ENCODE measurements at regions not wholly inside any gene's neighbourhood (a gene's known extent, or its start where the extent isn't known, plus 50 kb on each side); places are given as distances from the start of the nearest gene placed in this dataset.

GRCh38 chr5:6907320-6907918 is 194.2 kb downstream of the TENT4A start:
- no peak overlapping the region for H3K27ac Mint-ChIP-seq
- intact Hi-C loops (cut with DNase I, micrococcal nuclease) = no loop called here
- no peaks in the 10 kb centered on the region for H3K9me3 Mint-ChIP-seq (ENCODE audit: low read depth)
- no peaks in the 10 kb centered on the region for H3K36me3 Mint-ChIP-seq (ENCODE audit: low read depth)
- H3K27me3 Mint-ChIP-seq = peaks cover 8% of the 10 kb centered on the region
- no peak overlapping the region for H3K4me3 Mint-ChIP-seq
- ChIA-PET POLR2A (no interaction called here), CTCF (interaction anchor here (0.5 to 0.7 kb wide), 2 partner anchors 248 to 363 kb away, joined by 3 to 5 read pairs; no protein-coding TSS in a partner anchor)
- peak; percentile 11 for DNase-seq
- no peaks in the 10 kb centered on the region for H3K4me1 Mint-ChIP-seq
- ATAC-seq = peak; percentile 63

DNA sequence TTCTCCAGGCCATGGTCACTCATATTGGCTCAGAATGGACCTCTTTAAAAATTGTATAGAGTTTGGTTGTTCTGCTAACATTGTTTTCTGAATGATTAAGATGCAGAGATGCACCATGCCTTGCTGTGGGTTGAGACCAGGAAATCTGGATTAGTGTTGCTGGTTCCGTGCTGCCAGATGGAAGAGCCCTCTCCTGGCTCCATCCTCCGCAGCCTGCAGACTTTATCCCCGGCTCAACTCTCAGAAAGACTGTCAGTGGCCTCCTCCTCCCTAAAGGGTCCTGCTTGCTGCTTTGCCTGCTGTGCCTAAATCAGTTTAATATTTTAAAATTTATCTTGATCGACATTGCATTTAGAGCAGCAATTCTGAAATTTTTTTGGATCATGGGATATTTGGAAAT is 196.7 kb downstream of the TENT4A start:
- ChIA-PET POLR2A (no interaction called here), CTCF (no interaction called here)
- H3K4me1 Mint-ChIP-seq = no peaks in the 10 kb centered on the region
- no peak overlapping the region for H3K4me3 Mint-ChIP-seq
- peaks cover 10% of the 10 kb centered on the region for H3K27me3 Mint-ChIP-seq
- no peaks in the 10 kb centered on the region for H3K9me3 Mint-ChIP-seq (ENCODE audit: low read depth)
- ATAC-seq (no peak), DNase-seq (no peak)
- H3K36me3 Mint-ChIP-seq (ENCODE audit: low read depth) = no peaks in the 10 kb centered on the region
- intact Hi-C loops (cut with DNase I, micrococcal nuclease) = no loop called here
- H3K27ac Mint-ChIP-seq = no peak overlapping the region

DNA sequence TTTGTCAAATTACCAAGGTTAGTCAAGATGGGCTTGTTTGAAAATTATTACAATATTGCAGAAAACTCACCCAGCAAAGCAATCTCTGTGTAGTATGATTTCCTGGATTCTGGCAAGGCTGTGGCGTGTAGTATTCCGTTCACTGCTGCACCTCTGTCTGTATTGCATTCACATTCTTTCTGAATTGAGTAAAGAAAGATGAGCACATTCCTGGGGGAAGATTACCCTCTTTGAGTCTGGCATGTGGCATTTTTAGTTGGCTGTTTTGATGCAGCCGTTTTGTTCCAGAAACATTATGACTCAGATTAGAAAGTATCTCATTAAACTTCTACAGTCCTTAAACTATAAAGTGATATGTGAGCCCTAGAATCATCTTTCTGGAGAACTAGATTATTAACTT is 197.7 kb downstream of the TENT4A start:
- Mint-ChIP-seq H3K27ac (no peak overlapping the region), H3K27me3 (peaks cover 12% of the 10 kb centered on the region), H3K36me3 (ENCODE audit: low read depth) (no peaks in the 10 kb centered on the region), H3K4me3 (no peak overlapping the region), H3K9me3 (ENCODE audit: low read depth) (no peaks in the 10 kb centered on the region), H3K4me1 (no peaks in the 10 kb centered on the region)
- ChIA-PET CTCF (no interaction called here), POLR2A (no interaction called here)
- ATAC-seq (no peak), DNase-seq (no peak)
- intact Hi-C loops (cut with DNase I, micrococcal nuclease) = no loop called here

DNA sequence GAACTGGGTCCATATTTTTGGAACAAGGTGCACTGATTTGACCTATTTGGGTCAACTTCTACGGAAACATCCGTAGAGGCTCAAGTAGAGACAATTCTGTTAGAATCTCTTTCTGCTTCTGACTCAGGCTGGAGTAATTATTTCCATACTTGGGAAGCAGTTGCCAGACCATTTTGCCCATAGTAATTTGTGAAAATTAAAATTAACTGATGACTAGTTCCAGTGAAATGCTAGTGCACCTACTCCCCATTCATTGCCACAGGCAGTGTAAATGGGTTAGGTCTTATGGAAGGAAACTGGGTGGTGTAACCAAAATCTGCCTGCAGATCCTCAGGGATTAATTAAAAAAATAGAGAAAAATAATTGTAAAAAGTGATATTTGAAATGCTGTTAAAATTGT is 201.1 kb downstream of the TENT4A start:
- Mint-ChIP-seq H3K4me1 (no peaks in the 10 kb centered on the region), H3K27ac (no peak overlapping the region), H3K9me3 (ENCODE audit: low read depth) (peaks cover 3% of the 10 kb centered on the region), H3K4me3 (no peak overlapping the region), H3K27me3 (peaks cover 12% of the 10 kb centered on the region), H3K36me3 (ENCODE audit: low read depth) (no peaks in the 10 kb centered on the region)
- DNase-seq (no peak), ATAC-seq (no peak)
- intact Hi-C loops (cut with DNase I, micrococcal nuclease) = no loop called here
- POLR2A ChIA-PET = no interaction called here
- CTCF ChIA-PET = no interaction called here

- no peak for ATAC-seq
- CTCF ChIA-PET = no interaction called here
- H3K4me1 Mint-ChIP-seq = no peaks in the 10 kb centered on the region
These were observed 202.3 kb downstream of the TENT4A start for GRCh38 chr5:6915574-6915973.

DNA sequence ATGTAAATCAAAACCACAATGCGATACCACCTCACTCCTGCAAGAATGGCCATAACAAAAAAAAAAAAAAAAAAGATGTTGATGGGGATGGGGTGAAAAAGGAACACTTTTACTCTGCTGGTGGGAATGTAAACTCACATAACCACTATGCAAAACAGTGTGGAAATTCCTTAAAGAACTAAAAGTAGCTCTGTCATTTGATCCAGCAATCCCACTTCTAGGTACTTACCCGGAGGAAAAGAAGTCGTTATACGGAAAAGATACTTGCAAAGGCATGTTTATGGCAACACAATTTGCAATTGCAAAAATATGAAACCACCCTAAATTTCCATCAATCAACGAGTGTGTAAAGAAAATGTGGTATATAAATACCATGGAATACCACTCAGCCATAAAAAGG is 205.0 kb downstream of the TENT4A start:
- DNase-seq (no peak), ATAC-seq (no peak)
- Mint-ChIP-seq H3K27me3 (peaks cover 8% of the 10 kb centered on the region), H3K4me1 (no peaks in the 10 kb centered on the region), H3K4me3 (no peak overlapping the region), H3K36me3 (ENCODE audit: low read depth) (no peaks in the 10 kb centered on the region), H3K9me3 (ENCODE audit: low read depth) (peaks cover 3% of the 10 kb centered on the region), H3K27ac (no peak overlapping the region)
- ChIA-PET CTCF (interaction anchor here (0.7 kb wide), 1 partner anchor 277 kb away, joined by 3 read pairs; no protein-coding TSS in a partner anchor), POLR2A (no interaction called here)
- intact Hi-C loops (cut with DNase I, micrococcal nuclease) = no loop called here

More at GRCh38 chr5:6915574-6915973, 202.3 kb downstream of the TENT4A start:
- DNase-seq = no peak
- no peak overlapping the region for H3K27ac Mint-ChIP-seq
- intact Hi-C loops (cut with DNase I, micrococcal nuclease) = no loop called here
- peaks cover 12% of the 10 kb centered on the region for H3K27me3 Mint-ChIP-seq
- peaks cover 3% of the 10 kb centered on the region for H3K9me3 Mint-ChIP-seq (ENCODE audit: low read depth)
- POLR2A ChIA-PET = no interaction called here
- no peaks in the 10 kb centered on the region for H3K36me3 Mint-ChIP-seq (ENCODE audit: low read depth)
- H3K4me3 Mint-ChIP-seq = no peak overlapping the region

GRCh38 chr5:6920628-6921256 is 207.5 kb downstream of the TENT4A start:
- Mint-ChIP-seq H3K4me1 (no peaks in the 10 kb centered on the region), H3K27ac (no peak overlapping the region), H3K9me3 (ENCODE audit: low read depth) (peaks cover 3% of the 10 kb centered on the region), H3K27me3 (peaks cover 5% of the 10 kb centered on the region), H3K4me3 (no peak overlapping the region), H3K36me3 (ENCODE audit: low read depth) (no peaks in the 10 kb centered on the region)
- ChIA-PET POLR2A (no interaction called here), CTCF (interaction anchor here (0.6 to 1.5 kb wide), 2 partner anchors 15 to 100 kb away, joined by 3 to 4 read pairs; no protein-coding TSS in a partner anchor)
- intact Hi-C loops (cut with DNase I, micrococcal nuclease) = no loop called here
- ATAC-seq (no peak), DNase-seq (no peak)

DNA sequence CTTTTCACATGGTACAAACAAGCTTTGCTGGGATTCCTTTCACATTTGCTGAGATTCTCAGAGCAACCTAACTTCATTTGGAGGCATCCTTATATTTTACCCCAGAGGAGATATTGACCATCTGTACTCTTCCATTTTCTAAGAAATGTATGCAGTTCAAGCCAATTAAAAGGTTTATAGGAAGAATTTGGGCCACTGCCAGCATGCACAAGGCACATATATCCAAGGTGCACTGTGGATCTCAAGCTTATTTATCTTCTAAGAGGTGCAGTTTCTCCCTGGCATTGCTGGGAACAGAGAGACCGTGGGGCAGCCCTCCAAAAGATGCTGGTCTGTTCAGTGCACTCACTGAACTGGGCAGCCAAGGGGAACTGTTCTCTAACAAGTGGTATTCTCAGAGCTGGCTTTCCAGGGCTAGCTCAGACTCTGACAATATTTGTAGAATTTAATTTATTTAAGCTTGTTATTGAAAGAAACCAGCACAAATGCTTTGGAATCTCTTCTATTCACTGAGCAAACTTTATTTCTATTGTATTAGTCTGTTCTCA is 213.3 kb downstream of the TENT4A start:
- Mint-ChIP-seq H3K27me3 (no peaks in the 10 kb centered on the region), H3K9me3 (ENCODE audit: low read depth) (no peaks in the 10 kb centered on the region), H3K27ac (no peak overlapping the region), H3K4me1 (no peaks in the 10 kb centered on the region), H3K36me3 (ENCODE audit: low read depth) (no peaks in the 10 kb centered on the region), H3K4me3 (no peak overlapping the region)
- DNase-seq (no peak), ATAC-seq (no peak)
- intact Hi-C loops (cut with DNase I, micrococcal nuclease) = no loop called here
- CTCF ChIA-PET = interaction anchor here (0.6 kb wide), 1 partner anchor 62 kb away, joined by 3 read pairs; no protein-coding TSS in a partner anchor
- POLR2A ChIA-PET = no interaction called here

DNA sequence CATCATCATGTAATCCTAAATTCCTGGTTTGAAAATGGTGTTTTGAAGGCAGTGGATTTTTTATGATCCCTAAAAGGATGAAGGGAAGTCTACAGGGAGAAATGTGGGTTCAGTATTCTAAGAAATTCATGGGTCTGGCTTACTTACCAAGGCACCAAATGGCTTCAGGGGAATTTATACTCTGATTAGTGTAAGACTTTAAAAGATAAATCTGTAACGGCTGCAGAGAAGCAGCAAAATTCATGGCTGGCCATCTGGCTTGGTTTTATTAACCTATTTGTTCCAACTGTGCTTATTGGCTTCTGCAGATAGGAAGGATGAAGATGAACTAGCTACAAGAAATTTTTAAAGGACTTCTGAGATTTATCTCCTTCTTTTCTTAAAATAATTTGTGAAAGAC is 222.8 kb downstream of the TENT4A start:
- ATAC-seq = no peak
- CTCF ChIA-PET = no interaction called here
- H3K27ac Mint-ChIP-seq = no peak overlapping the region

GRCh38 chr5:6937677-6938076 is 224.4 kb downstream of the TENT4A start:
- POLR2A ChIA-PET = no interaction called here
- Mint-ChIP-seq H3K4me1 (no peaks in the 10 kb centered on the region), H3K27ac (no peak overlapping the region), H3K9me3 (ENCODE audit: low read depth) (no peaks in the 10 kb centered on the region), H3K27me3 (peaks cover 30% of the 10 kb centered on the region), H3K36me3 (ENCODE audit: low read depth) (no peaks in the 10 kb centered on the region), H3K4me3 (no peak overlapping the region)
- DNase-seq = no peak
- no peak for ATAC-seq
- CTCF ChIA-PET = no interaction called here
- intact Hi-C loops (cut with DNase I, micrococcal nuclease) = no loop called here

More for the DNA sequence above, 222.8 kb downstream of the TENT4A start:
- Mint-ChIP-seq H3K4me1 (no peaks in the 10 kb centered on the region), H3K4me3 (no peak overlapping the region), H3K27me3 (peaks cover 30% of the 10 kb centered on the region), H3K9me3 (ENCODE audit: low read depth) (no peaks in the 10 kb centered on the region), H3K36me3 (ENCODE audit: low read depth) (no peaks in the 10 kb centered on the region)
- intact Hi-C loops (cut with DNase I, micrococcal nuclease) = no loop called here
- no peak for DNase-seq
- POLR2A ChIA-PET = no interaction called here

DNA sequence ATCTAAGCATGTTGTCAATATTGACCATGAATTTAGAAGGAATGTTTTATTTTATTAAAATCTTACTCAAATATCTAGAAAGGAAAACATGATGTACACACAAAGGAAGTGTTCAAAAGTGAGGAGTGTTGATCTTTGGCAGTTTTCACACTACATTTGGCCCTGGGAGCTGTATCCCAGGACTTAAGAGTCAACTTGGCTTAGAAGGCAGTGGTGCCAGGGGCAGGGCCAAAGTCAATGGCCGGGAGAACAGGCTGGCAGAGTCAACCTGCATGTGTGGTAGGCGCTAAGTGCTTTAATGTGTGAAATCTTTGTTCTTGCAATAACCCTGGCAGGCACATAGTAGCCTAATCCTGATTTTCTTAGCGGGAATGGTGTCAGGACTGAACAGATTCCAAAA is 228.4 kb downstream of the TENT4A start:
- Mint-ChIP-seq H3K9me3 (ENCODE audit: low read depth) (no peaks in the 10 kb centered on the region), H3K27ac (no peak overlapping the region), H3K27me3 (peaks cover 19% of the 10 kb centered on the region), H3K4me3 (no peak overlapping the region), H3K4me1 (no peaks in the 10 kb centered on the region), H3K36me3 (ENCODE audit: low read depth) (no peaks in the 10 kb centered on the region)
- DNase-seq (no peak), ATAC-seq (no peak)
- ChIA-PET POLR2A (no interaction called here), CTCF (no interaction called here)
- intact Hi-C loops (cut with DNase I, micrococcal nuclease) = no loop called here

All from activated CD4-positive, alpha-beta T cell treated with anti-CD3 and anti-CD28 coated beads for 36 hours (primary cell).